Endodermal cell (in vitro differentiated cells): ENCODE measurements at regions not wholly inside any gene's neighbourhood (a gene's known extent, or its start where the extent isn't known, plus 50 kb on each side); places are given as distances from the start of the nearest gene placed in this dataset.

Experiments used
- DNase-seq: peaks from one replicate; pipeline ENCODE4 v3.0.0-alpha.2; 2017
- H3K27ac ChIP-seq: 2 replicates; pipeline ENCODE4 v1.5.1; 2013; ENCODE audit warnings: mild to moderate bottlenecking, low read depth, low read length, moderate library complexity
- H3K27me3 ChIP-seq: 2 replicates; pipeline ENCODE4 v1.6.1; 2013; ENCODE audit warnings: mild to moderate bottlenecking, low read length, moderate library complexity; ENCODE audit not compliant: insufficient read depth, control insufficient read depth, poor library complexity, severe bottlenecking
- H3K36me3 ChIP-seq: 2 replicates; pipeline ENCODE4 v1.7.0; 2013; ENCODE audit warnings: mild to moderate bottlenecking, low read length, moderate library complexity; ENCODE audit not compliant: control insufficient read depth, insufficient read depth
- H3K4me1 ChIP-seq: one replicate; pipeline ENCODE4 v1.7.0; 2013; ENCODE audit warnings: low read length; ENCODE audit not compliant: control insufficient read depth, insufficient read depth
- H3K4me3 ChIP-seq: 2 replicates; pipeline ENCODE4 v1.5.1; 2013; ENCODE audit warnings: mild to moderate bottlenecking, low read length, moderate library complexity
- H3K9ac ChIP-seq: 2 replicates; pipeline ENCODE4 v1.6.1; 2013; ENCODE audit warnings: mild to moderate bottlenecking, low read length, moderate library complexity; ENCODE audit not compliant: poor library complexity, severe bottlenecking; ENCODE audit errors: extremely low read depth
- H3K9me3 ChIP-seq: 2 replicates; pipeline ENCODE4 v1.6.1; 2013; ENCODE audit warnings: mild to moderate bottlenecking, low read length, moderate library complexity; ENCODE audit not compliant: control insufficient read depth
- H3K27ac Mint-ChIP-seq: 2 replicates; pipeline ENCODE4 v1.8.0; 2020; ENCODE audit warnings: mixed read lengths
- H3K27me3 Mint-ChIP-seq: 2 replicates; pipeline ENCODE4 v1.8.0; 2021; ENCODE audit warnings: mild to moderate bottlenecking, mixed read lengths; ENCODE audit not compliant: insufficient read depth
- H3K36me3 Mint-ChIP-seq: 2 replicates; pipeline ENCODE4 v1.8.0; 2020; ENCODE audit warnings: low read depth, mixed read lengths
- H3K4me1 Mint-ChIP-seq: 2 replicates; pipeline ENCODE4 v1.8.0; 2020; ENCODE audit warnings: mixed read lengths
- H3K4me3 Mint-ChIP-seq: 2 replicates; pipeline ENCODE4 v1.8.0; 2020; ENCODE audit warnings: mild to moderate bottlenecking, moderate library complexity, mixed read lengths
- H3K9me3 Mint-ChIP-seq: 2 replicates; pipeline ENCODE4 v1.8.0; 2020; ENCODE audit warnings: mild to moderate bottlenecking, mixed read lengths
- CTCF ChIP-seq: fragments of 200-600 bp; sonication (generic); conservative IDR thresholded peaks from 2 replicates; pipeline ENCODE4 v1.5.0; 2021; ENCODE audit warnings: antibody characterized with exemption, mild to moderate bottlenecking
- WGBS, 2 experiments: methylation state at CpG; one replicate each; pipeline versions ENCODE4 v1.1.5 to v1.1.7; 2013; ENCODE audit warnings: missing lambda C conversion rate in 2 of 2, mixed read lengths in 1 of 2; ENCODE audit not compliant: insufficient coverage in 1 of 2, insufficient read length in 1 of 2; 5-methylcytosine and 5-hydroxymethylcytosine counted together

- Histone ChIP-seq H3K36me3 (no peaks in the 10 kb centered on the region), H3K27me3 (no peaks in the 10 kb centered on the region), H3K9me3 (no peaks in the 10 kb centered on the region), H3K27ac (no peak overlapping the region), H3K4me1 (no peaks in the 10 kb centered on the region), H3K9ac (no peak overlapping the region), H3K4me3 (no peak overlapping the region)
- Mint-ChIP-seq H3K27me3 (no peaks in the 10 kb centered on the region), H3K27ac (no peak overlapping the region), H3K4me3 (no peak overlapping the region), H3K4me1 (peaks cover 13% of the 10 kb centered on the region), H3K9me3 (peaks cover 8% of the 10 kb centered on the region), H3K36me3 (no peaks in the 10 kb centered on the region)
- no peak for TF ChIP-seq CTCF
- DNase-seq = no peak
- WGBS, 2 experiments = 74 to 80% methylated on average over 2 to 3 of the region's 3 CpGs
Observed at GRCh38 chr7:81433692-81434331, 336.0 kb downstream of the HGF start.

- Mint-ChIP-seq H3K27ac (no peak overlapping the region), H3K36me3 (no peaks in the 10 kb centered on the region), H3K4me3 (no peak overlapping the region), H3K4me1 (peaks cover 13% of the 10 kb centered on the region), H3K9me3 (peaks cover 8% of the 10 kb centered on the region), H3K27me3 (no peaks in the 10 kb centered on the region)
- no peak overlapping the region for H3K9ac ChIP-seq
- no peaks in the 10 kb centered on the region for H3K36me3 ChIP-seq
- H3K4me3 ChIP-seq = no peak overlapping the region
- H3K9me3 ChIP-seq = no peaks in the 10 kb centered on the region
- no peak overlapping the region for H3K27ac ChIP-seq
- no peak for TF ChIP-seq CTCF
- H3K4me1 ChIP-seq = no peaks in the 10 kb centered on the region
- WGBS, 2 experiments = 87 to 100% methylated on average over 1 of the region's 1 CpG
- no peak for DNase-seq
- no peaks in the 10 kb centered on the region for H3K27me3 ChIP-seq
Observed at GRCh38 chr7:81433206-81433605, 336.6 kb downstream of the HGF start.

- no peaks in the 10 kb centered on the region for H3K9me3 Mint-ChIP-seq
- Histone ChIP-seq H3K4me3 (no peak overlapping the region), H3K36me3 (no peaks in the 10 kb centered on the region), H3K4me1 (no peaks in the 10 kb centered on the region), H3K27me3 (no peaks in the 10 kb centered on the region), H3K9me3 (no peaks in the 10 kb centered on the region), H3K9ac (no peak overlapping the region), H3K27ac (no peak overlapping the region)
- DNase-seq = no peak
- H3K4me3 Mint-ChIP-seq = no peak overlapping the region
- no peaks in the 10 kb centered on the region for H3K27me3 Mint-ChIP-seq
- H3K36me3 Mint-ChIP-seq = no peaks in the 10 kb centered on the region
- 93% methylated on average over 1 of the region's 1 CpG for WGBS, 2 experiments
- peaks cover 13% of the 10 kb centered on the region for H3K4me1 Mint-ChIP-seq
- TF ChIP-seq CTCF = no peak
- H3K27ac Mint-ChIP-seq = no peak overlapping the region
Observed at GRCh38 chr7:81430761-81431160, 339.1 kb downstream of the HGF start.
